ENCODE measurements at regions not wholly inside any gene's neighbourhood (a gene's known extent, or its start where the extent isn't known, plus 50 kb on each side); places are given as distances from the start of the nearest gene placed in this dataset.

- H3K4me3 Mint-ChIP-seq = no peak overlapping the region
- DNase-seq (ENCODE audit: low spot score) (no peak), ATAC-seq (no peak)
- ChIA-PET CTCF (interaction anchor here (0.6 to 6.6 kb wide), 36 partner anchors 8 to 420 kb away, joined by 3 to 164 read pairs (median 4); partner anchors contain the start of gene ZNF467), POLR2A (interaction anchor here (0.6 kb wide), 1 partner anchor 42 kb away, joined by 4 read pairs; no protein-coding TSS in a partner anchor)
- TF ChIP-seq FOXP1 (CRISPR knock-in tag; IDR thresholded peaks at IDR 0.05; ENCODE audit: borderline replicate concordance) (no peak), ZMAT4 (CRISPR knock-in tag; IDR thresholded peaks at IDR 0.05) (no peak), FOXJ3 (CRISPR knock-in tag; IDR thresholded peaks at IDR 0.05; ENCODE audit: borderline replicate concordance) (no peak), ZBTB43 (CRISPR knock-in tag; IDR thresholded peaks at IDR 0.05) (no peak), MAX (CRISPR knock-in tag; IDR thresholded peaks at IDR 0.05) (no peak), GRHL2 (CRISPR knock-in tag; IDR thresholded peaks at IDR 0.05; ENCODE audit: insufficient replicate concordance, severe bottlenecking) (no peak), OVOL2 (CRISPR knock-in tag; IDR thresholded peaks at IDR 0.05; ENCODE audit: borderline replicate concordance) (no peak), TCF7 (CRISPR knock-in tag; IDR thresholded peaks at IDR 0.05; ENCODE audit: low read depth) (no peak), TEAD1 (CRISPR knock-in tag; IDR thresholded peaks at IDR 0.05) (no peak), ZNF512 (CRISPR knock-in tag; IDR thresholded peaks at IDR 0.05; ENCODE audit: borderline replicate concordance) (no peak), ZNF416 (CRISPR knock-in tag; IDR thresholded peaks at IDR 0.05) (no peak), NR3C1 (CRISPR knock-in tag; conservative IDR thresholded peaks at IDR 0.05; ENCODE audit: low read depth) (no peak), IRF2 (CRISPR knock-in tag; IDR thresholded peaks at IDR 0.05; ENCODE audit: borderline replicate concordance, low read depth) (no peak), GTF2I (CRISPR knock-in tag; conservative IDR thresholded peaks at IDR 0.05) (no peak), ATF6 (CRISPR knock-in tag; IDR thresholded peaks at IDR 0.05) (no peak), CTCF (IDR thresholded peaks at IDR 0.05) (no peak), JAZF1 (CRISPR knock-in tag; IDR thresholded peaks at IDR 0.05) (no peak), ZNF671 (CRISPR knock-in tag; IDR thresholded peaks at IDR 0.05) (no peak), PRRX2 (CRISPR knock-in tag; IDR thresholded peaks at IDR 0.05) (no peak)
- H3K27me3 Mint-ChIP-seq (ENCODE audit: low read depth) = no peaks in the 10 kb centered on the region
- peaks cover 9% of the 10 kb centered on the region for H3K36me3 Mint-ChIP-seq
- peaks cover 24% of the 10 kb centered on the region for H3K4me1 Mint-ChIP-seq
- peaks cover 13% of the 10 kb centered on the region for H3K9me3 Mint-ChIP-seq
- H3K27ac Mint-ChIP-seq = no peak overlapping the region
Observed at GRCh38 chr7:149704507-149704906, 68.9 kb downstream of the ZNF467 start.
